SK-N-SH treated with all-trans-retinoic acid at 6 μM for 48 hours (cell line): ENCODE measurements at regions not wholly inside any gene's neighbourhood (a gene's known extent, or its start where the extent isn't known, plus 50 kb on each side); places are given as distances from the start of the nearest gene placed in this dataset.

Experiments used
- ATAC-seq: fragments of 200-7000 bp; cut with Tn5 transposase; 3 replicates; pipeline ENCODE4 v1.9.1; 2020; ENCODE audit warnings: mild to moderate bottlenecking, moderate library complexity
- ARNTL ChIP-seq: fragments of 450-650 bp; formaldehyde crosslinking; IDR thresholded peaks from 2 replicates; pipeline ENCODE4 v1.5.0; 2020; ENCODE audit warnings: low read depth, mild to moderate bottlenecking, moderate library complexity, borderline replicate concordance
- BACH2 ChIP-seq: fragments of 250-450 bp; sonication (Bioruptor Pico); IDR thresholded peaks from 2 replicates; pipeline ENCODE4 v1.9.0; 2021; ENCODE audit warnings: mild to moderate bottlenecking, borderline replicate concordance
- CREB5 ChIP-seq: fragments of 250-450 bp; sonication (Bioruptor Pico); IDR thresholded peaks from 2 replicates; pipeline ENCODE4 v1.5.1; 2020; ENCODE audit warnings: low read depth, mild to moderate bottlenecking, moderate library complexity
- CSRNP3 ChIP-seq: fragments of 250-450 bp; sonication (Bioruptor Pico); IDR thresholded peaks from 2 replicates; pipeline ENCODE4 v1.5.1; 2021; ENCODE audit warnings: mild to moderate bottlenecking, moderate library complexity
- ESRRG ChIP-seq: fragments of 250-450 bp; sonication (Bioruptor Pico); IDR thresholded peaks from 2 replicates; pipeline ENCODE4 v1.6.1; 2021; ENCODE audit warnings: mild to moderate bottlenecking
- GLIS3 ChIP-seq: fragments of 250-450 bp; sonication (Bioruptor Pico); IDR thresholded peaks from 2 replicates; pipeline ENCODE4 v1.5.0; 2020; ENCODE audit warnings: mild to moderate bottlenecking, moderate library complexity
- ISL1 ChIP-seq: fragments of 250-450 bp; sonication (Bioruptor Pico); IDR thresholded peaks from 2 replicates; pipeline ENCODE4 v2.1.2; 2022; ENCODE audit warnings: mild to moderate bottlenecking, moderate library complexity
- OSR1 ChIP-seq: fragments of 250-450 bp; sonication (Bioruptor Pico); IDR thresholded peaks from 2 replicates; pipeline ENCODE4 v1.8.0; 2022; ENCODE audit warnings: moderate library complexity, mild to moderate bottlenecking, inconsistent platforms
- PATZ1 ChIP-seq: fragments of 250-450 bp; sonication (Bioruptor Pico); IDR thresholded peaks from 2 replicates; pipeline ENCODE4 v1.8.0; 2020; ENCODE audit warnings: mild to moderate bottlenecking, moderate library complexity, borderline replicate concordance
- POU6F1 ChIP-seq: fragments of 250-450 bp; sonication (Bioruptor Pico); IDR thresholded peaks from 2 replicates; pipeline ENCODE4 v1.8.0; 2021; ENCODE audit warnings: low read depth, mild to moderate bottlenecking, moderate library complexity, borderline replicate concordance
- PPARA ChIP-seq: fragments of 250-450 bp; sonication (Bioruptor Pico); IDR thresholded peaks from 2 replicates; pipeline ENCODE4 v1.5.0; 2020; ENCODE audit warnings: mild to moderate bottlenecking, borderline replicate concordance
- RARB ChIP-seq: fragments of 250-450 bp; sonication (Bioruptor Pico); IDR thresholded peaks from 2 replicates; pipeline ENCODE4 v1.8.0; 2021; ENCODE audit warnings: mild to moderate bottlenecking, moderate library complexity
- SNAI2 ChIP-seq: fragments of 250-450 bp; sonication (Bioruptor Pico); IDR thresholded peaks from 2 replicates; pipeline ENCODE4 v1.5.0; 2020; ENCODE audit warnings: mild to moderate bottlenecking, moderate library complexity
- TOX ChIP-seq: fragments of 250-450 bp; sonication (Bioruptor Pico); IDR thresholded peaks from 2 replicates; pipeline ENCODE4 v1.8.0; 2021; ENCODE audit warnings: mild to moderate bottlenecking, moderate library complexity, borderline replicate concordance
- ZC3H10 ChIP-seq: fragments of 250-450 bp; sonication (Bioruptor Pico); IDR thresholded peaks from 2 replicates; pipeline ENCODE4 v1.5.1; 2021; ENCODE audit warnings: mild to moderate bottlenecking, moderate library complexity
- ZFP3 ChIP-seq: fragments of 250-450 bp; sonication (Bioruptor Pico); IDR thresholded peaks from 2 replicates; pipeline ENCODE4 v1.5.0; 2020; ENCODE audit warnings: mild to moderate bottlenecking, moderate library complexity
- ZNF70 ChIP-seq: fragments of 450-650 bp; formaldehyde crosslinking; IDR thresholded peaks from 2 replicates; pipeline ENCODE4 v1.5.0; 2020; ENCODE audit warnings: mild to moderate bottlenecking, moderate library complexity
- ZNF8 ChIP-seq: fragments of 450-650 bp; formaldehyde crosslinking; IDR thresholded peaks from 2 replicates; pipeline ENCODE4 v1.5.0; 2020; ENCODE audit warnings: mild to moderate bottlenecking, moderate library complexity

- TF ChIP-seq ESRRG (no peak), PPARA (no peak), ZC3H10 (CRISPR knock-in tag) (no peak)
- TF ChIP-seq, all 23 proteins: peak for 0
Measured at GRCh38 chr10:129331207-129331838, 135.7 kb upstream of the MGMT start (continued).

- no peak for TF ChIP-seq ISL1 (CRISPR knock-in tag)
- TF ChIP-seq ZNF8 (CRISPR knock-in tag), result no peak
- no peak for TF ChIP-seq CREB5 (CRISPR knock-in tag)
- TF ChIP-seq GLIS3 (CRISPR knock-in tag), result no peak
- no peak for TF ChIP-seq ARNTL
- TF ChIP-seq ZC3H10 (CRISPR knock-in tag), result no peak
- ATAC-seq, result no peak
Measured at GRCh38 chr10:129331839-129332220, 135.2 kb upstream of the MGMT start.

- TF ChIP-seq ZNF70, result no peak
- TF ChIP-seq, all 23 proteins: peak for 0
- ATAC-seq, result no peak
Measured at GRCh38 chr10:129332476-129332875, 134.6 kb upstream of the MGMT start.

GRCh38 chr10:129333706-129334105 is 133.3 kb upstream of the MGMT start:
- TF ChIP-seq POU6F1 (CRISPR knock-in tag), result no peak
- no peak for TF ChIP-seq CSRNP3 (CRISPR knock-in tag)
- TF ChIP-seq ZFP3 (CRISPR knock-in tag), result no peak
- no peak for ATAC-seq

GRCh38 chr10:129334266-129334665 is 132.8 kb upstream of the MGMT start:
- no peak for ATAC-seq
- no peak for TF ChIP-seq OSR1

GRCh38 chr10:129335396-129335795 is 131.6 kb upstream of the MGMT start:
- no peak for ATAC-seq
- TF ChIP-seq OSR1 (no peak), ZFP3 (CRISPR knock-in tag) (no peak), PATZ1 (CRISPR knock-in tag) (no peak), TOX (CRISPR knock-in tag) (no peak), BACH2 (no peak), ZC3H10 (CRISPR knock-in tag) (no peak), ISL1 (CRISPR knock-in tag) (no peak), POU6F1 (CRISPR knock-in tag) (no peak), SNAI2 (no peak), RARB (CRISPR knock-in tag) (no peak), CREB5 (CRISPR knock-in tag) (no peak)
